SK-N-SH (cell line): ENCODE measurements at regions not wholly inside any gene's neighbourhood (a gene's known extent, or its start where the extent isn't known, plus 50 kb on each side); places are given as distances from the start of the nearest gene placed in this dataset.
"Not testable (repeated sequence)": the region's sequence is repeated elsewhere in the genome, so short reads cannot be mapped to it uniquely, and the experiment has no call there.

Source experiments
- CTCF ChIA-PET: fragments of 300-600, 350-600 bp; formaldehyde crosslinking; extraction: SDS; loops from one replicate; lab custom pipeline; 2021; lab: Yijun Ruan, JAX
- POLR2A ChIA-PET: fragments of 350-600 bp; sonication (Branson Sonifier 250); formaldehyde crosslinking; extraction: SDS; loops from one replicate; lab custom pipeline; 2020; ENCODE audit warnings: antibody characterized with exemption, inconsistent platforms; lab: Yijun Ruan, JAX
- DNase-seq: peaks from one replicate; pipeline ENCODE4 v3.0.0; 2012
- H2AFZ ChIP-seq: fragments of 200-600 bp; sonication (generic); 2 replicates; pipeline ENCODE4 v1.8.1; 2016; ENCODE audit warnings: antibody characterized with exemption, mild to moderate bottlenecking, low read depth
- H3F3A ChIP-seq: fragments of 200-600 bp; sonication (generic); replicated peaks from 2 replicates; pipeline ENCODE3; 2016; ENCODE audit warnings: antibody characterized with exemption, mild to moderate bottlenecking; ENCODE audit not compliant: insufficient read depth
- H3K27ac ChIP-seq, 2 experiments: fragments of 200-500 bp in 1 of 2; fragments of 200-600 bp in 1 of 2; sonication (Bioruptor generic) in 1 of 2; sonication (generic), shearing (Covaris generic) in 1 of 2; 2 replicates each; pipeline versions ENCODE4 v1.5.1 to v1.6.1; 2014 to 2016; ENCODE audit warnings: low read depth in 2 of 2, inconsistent platforms in 1 of 2, low read length in 1 of 2, mild to moderate bottlenecking in 1 of 2, mixed read lengths in 1 of 2
- H3K27me3 ChIP-seq: fragments of 200-600 bp; sonication (generic), shearing (Covaris generic); 2 replicates; pipeline ENCODE4 v1.6.1; 2016; ENCODE audit warnings: mixed run types; ENCODE audit not compliant: insufficient read depth
- H3K36me3 ChIP-seq, 2 experiments: fragments of 200-500 bp in 1 of 2; fragments of 200-600 bp in 1 of 2; sonication (Bioruptor generic) in 1 of 2; sonication (generic) in 1 of 2; replicated peaks in 1 of 2; 2 replicates each; pipeline versions ENCODE3 to v1.5.1; 2014 to 2016; ENCODE audit warnings: low read length in 1 of 2, mild to moderate bottlenecking in 1 of 2; ENCODE audit not compliant: insufficient read depth in 2 of 2, control insufficient read depth in 1 of 2
- H3K4me1 ChIP-seq, 2 experiments: fragments of 200-500 bp in 1 of 2; fragments of 200-600 bp in 1 of 2; sonication (Bioruptor generic) in 1 of 2; sonication (generic), shearing (Covaris generic) in 1 of 2; 2 replicates each; pipeline versions ENCODE4 v1.5.1 to v1.6.1; 2014 to 2016; ENCODE audit warnings: low read depth in 1 of 2, low read length in 1 of 2, mixed run types in 1 of 2; ENCODE audit not compliant: insufficient read depth in 2 of 2, control insufficient read depth in 1 of 2
- H3K4me2 ChIP-seq: fragments of 200-600 bp; sonication (generic), shearing (Covaris generic); 2 replicates; pipeline ENCODE4 v1.6.1; 2017; ENCODE audit warnings: mixed run types
- H3K4me3 ChIP-seq, 2 experiments: fragments of 200-500 bp in 1 of 2; fragments of 200-600 bp in 1 of 2; sonication (Bioruptor generic) in 1 of 2; sonication (generic), shearing (Covaris generic) in 1 of 2; 2 replicates each; pipeline versions ENCODE4 v1.5.1 to v1.8.1; 2014 to 2016; ENCODE audit warnings: low read depth in 2 of 2, inconsistent platforms in 1 of 2, low read length in 1 of 2, mild to moderate bottlenecking in 1 of 2, mixed read lengths in 1 of 2, moderate library complexity in 1 of 2
- H3K79me2 ChIP-seq: fragments of 200-600 bp; sonication (generic); 2 replicates; pipeline ENCODE4 v1.8.1; 2017; ENCODE audit warnings: mild to moderate bottlenecking; ENCODE audit not compliant: insufficient read depth
- H3K9ac ChIP-seq: fragments of 200-600 bp; sonication (generic); 2 replicates; pipeline ENCODE4 v1.6.1; 2017; ENCODE audit warnings: mixed run types
- H3K9me2 ChIP-seq: fragments of 200-600 bp; sonication (generic); 2 replicates; pipeline ENCODE4 v1.6.1; 2017; ENCODE audit warnings: mixed run types
- H3K9me3 ChIP-seq: fragments of 200-600 bp; sonication (generic); 2 replicates; pipeline ENCODE4 v1.6.1; 2017; ENCODE audit warnings: mixed run types, mild to moderate bottlenecking, moderate library complexity
- H4K20me1 ChIP-seq: fragments of 200-600 bp; sonication (generic); 2 replicates; pipeline ENCODE4 v1.6.1; 2017; ENCODE audit warnings: mild to moderate bottlenecking, mixed run types; ENCODE audit not compliant: insufficient read depth
- CHD2 ChIP-seq: fragments of 150-350 bp; IDR thresholded peaks from 2 replicates; pipeline ENCODE4 v1.6.1; 2018; ENCODE audit warnings: low read length; ENCODE audit not compliant: partially characterized antibody
- EZH2phosphoT487 ChIP-seq: fragments of 200-600 bp; sonication (generic); IDR thresholded peaks from 2 replicates; pipeline ENCODE4 v1.6.1; 2017; ENCODE audit warnings: low read depth, mixed run types, mild to moderate bottlenecking, antibody characterized with exemption, moderate library complexity, borderline replicate concordance
- FOSL2 ChIP-seq: IDR thresholded peaks from 2 replicates; pipeline ENCODE4 v1.4.0; 2012; ENCODE audit warnings: low read depth, mild to moderate bottlenecking, moderate library complexity, borderline replicate concordance
- FOXJ3 ChIP-seq: sonication (generic); formaldehyde crosslinking; IDR thresholded peaks from 2 replicates; pipeline ENCODE4 v1.5.1; 2020; ENCODE audit warnings: mild to moderate bottlenecking, missing genetic modification reagents
- FOXM1 ChIP-seq: IDR thresholded peaks from 2 replicates; pipeline ENCODE4 v1.4.0; 2012; ENCODE audit warnings: low read depth, mild to moderate bottlenecking
- GATA2 ChIP-seq: sonication (generic); formaldehyde crosslinking; IDR thresholded peaks from 2 replicates; pipeline ENCODE4 v1.5.0; 2020; ENCODE audit warnings: mild to moderate bottlenecking, missing genetic modification reagents
- IRF3 ChIP-seq: fragments of 150-350 bp; IDR thresholded peaks from 2 replicates; pipeline ENCODE4 v1.6.1; 2016; ENCODE audit warnings: mild to moderate bottlenecking, low read depth, low read length
- MAX ChIP-seq: IDR thresholded peaks from 2 replicates; pipeline ENCODE4 v1.4.0; 2012; ENCODE audit warnings: low read depth
- POLR2AphosphoS5 ChIP-seq: IDR thresholded peaks from 2 replicates; pipeline ENCODE4 v1.6.1; 2012; ENCODE audit warnings: low read depth, low read length
- RXRA ChIP-seq: IDR thresholded peaks from 2 replicates; pipeline ENCODE4 v1.4.0; 2012; ENCODE audit warnings: low read depth, mild to moderate bottlenecking, borderline replicate concordance
- SIN3A ChIP-seq: IDR thresholded peaks from 2 replicates; pipeline ENCODE4 v1.6.1; 2012; ENCODE audit warnings: low read depth, mild to moderate bottlenecking, low read length, moderate library complexity, borderline replicate concordance
- TAF1 ChIP-seq: IDR thresholded peaks from 2 replicates; pipeline ENCODE4 v1.6.1; 2012; ENCODE audit warnings: low read depth, mild to moderate bottlenecking, low read length, moderate library complexity, borderline replicate concordance
- small RNA-seq, 7 experiments: library from RNA; depleted of rRNA; stranded (forward); fragments of <200 nt; gene quantifications; one replicate each; pipeline ENCODE3, GENCODE V24; 2012

- Histone ChIP-seq H3K4me1 (no peaks in the 10 kb centered on the region), H3K27me3 (no peaks in the 10 kb centered on the region), H2AFZ (no peak overlapping the region), H3K27ac (no peak overlapping the region), H3K79me2 (no peaks in the 10 kb centered on the region), H3K36me3 (no peaks in the 10 kb centered on the region), H3K4me3 (no peak overlapping the region), H3F3A (no peaks in the 10 kb centered on the region), H3K4me2 (no peak overlapping the region)
- POLR2A ChIA-PET, result no interaction called here
- no peak for DNase-seq
- TF ChIP-seq POLR2AphosphoS5 (no peak), EZH2phosphoT487 (no peak), FOXM1 (no peak), FOSL2 (no peak), TAF1 (no peak), CHD2 (no peak), MAX (no peak), IRF3 (no peak), FOXJ3 (CRISPR knock-in tag) (no peak), GATA2 (no peak), SIN3A (no peak), RXRA (no peak)
- TF ChIP-seq, all 33 proteins: peak for 0
- CTCF ChIA-PET, result no interaction called here
- Histone ChIP-seq H3K9ac (no peak overlapping the region), H3K9me3 (no peaks in the 10 kb centered on the region), H3K9me2 (no peaks in the 10 kb centered on the region), H4K20me1 (no peaks in the 10 kb centered on the region)
Observed at GRCh38 chrX:87167841-87168240, 349.8 kb upstream of the KLHL4 start.

- H3K27me3 ChIP-seq, H3K4me3 ChIP-seq, H3K36me3 ChIP-seq, H2AFZ ChIP-seq, CTCF ChIA-PET, H3K9ac ChIP-seq, H3K79me2 ChIP-seq, H3K9me2 ChIP-seq, H3K4me1 ChIP-seq, H4K20me1 ChIP-seq, H3F3A ChIP-seq, POLR2A ChIA-PET, H3K27ac ChIP-seq, H3K9me3 ChIP-seq, DNase-seq, H3K4me2 ChIP-seq: not testable (repeated sequence)
Observed at GRCh38 chrX:87178009-87178408, 339.6 kb upstream of the KLHL4 start.

Small RNA genes in the stretch of these regions (small RNA-seq; reads per million reads assigned to genes)
- gene RF00279 (0 reads per million in 7 experiments), gene Z82210.1 (0 reads per million in 7 experiments)
